Activated T-helper 2 cell treated with anti-CD3 and anti-CD28 coated beads, Interferon-gamma antibody, Interleukin-2, Interleukin-4, amounts not matched to agents 10 μg/mL and 5 μg/mL and 100 μg/mL, durations not matched to agents 14 hours and 24 hours and 36 hours (primary cell): ENCODE measurements at regions not wholly inside any gene's neighbourhood (a gene's known extent, or its start where the extent isn't known, plus 50 kb on each side); places are given as distances from the start of the nearest gene placed in this dataset.

Experiments used
- DNase-seq: peaks from one replicate; pipeline ENCODE4 v3.0.0; 2021; ENCODE audit warnings: low spot score
- H3K27ac Mint-ChIP-seq: one replicate; pipeline ENCODE4 v1.8.0; 2021; ENCODE audit warnings: mixed read lengths
- H3K27me3 Mint-ChIP-seq: one replicate; pipeline ENCODE4 v1.8.0; 2021; ENCODE audit warnings: low read depth, mixed read lengths
- H3K36me3 Mint-ChIP-seq: one replicate; pipeline ENCODE4 v1.8.0; 2021; ENCODE audit warnings: low read depth, mixed read lengths
- H3K4me1 Mint-ChIP-seq: one replicate; pipeline ENCODE4 v1.8.0; 2021; ENCODE audit warnings: low read depth, mixed read lengths
- H3K4me3 Mint-ChIP-seq: one replicate; pipeline ENCODE4 v1.8.0; 2021; ENCODE audit warnings: low read depth, mild to moderate bottlenecking, moderate library complexity, mixed read lengths
- H3K9me3 Mint-ChIP-seq: one replicate; pipeline ENCODE4 v1.8.0; 2021; ENCODE audit warnings: mixed read lengths
- intact Hi-C: fragments of 100-400 bp; cut with micrococcal nuclease; formaldehyde crosslinking; loops from one replicate; pipeline ENCODE4 v1.15.1; 2023

GRCh38 chr12:90854136-90854689, 100.8 kb downstream of the CCER1 start:
- intact Hi-C loops, result loop anchor here (10.0 kb wide), 1 partner anchor 1309 kb away; no protein-coding TSS in a partner anchor
- DNase-seq, result no peak
- H3K27me3 Mint-ChIP-seq, result no peaks in the 10 kb centered on the region
- H3K9me3 Mint-ChIP-seq, result no peaks in the 10 kb centered on the region
- no peaks in the 10 kb centered on the region for H3K36me3 Mint-ChIP-seq
- H3K4me3 Mint-ChIP-seq, result no peak overlapping the region
- H3K27ac Mint-ChIP-seq, result no peak overlapping the region
- no peaks in the 10 kb centered on the region for H3K4me1 Mint-ChIP-seq

DNA sequence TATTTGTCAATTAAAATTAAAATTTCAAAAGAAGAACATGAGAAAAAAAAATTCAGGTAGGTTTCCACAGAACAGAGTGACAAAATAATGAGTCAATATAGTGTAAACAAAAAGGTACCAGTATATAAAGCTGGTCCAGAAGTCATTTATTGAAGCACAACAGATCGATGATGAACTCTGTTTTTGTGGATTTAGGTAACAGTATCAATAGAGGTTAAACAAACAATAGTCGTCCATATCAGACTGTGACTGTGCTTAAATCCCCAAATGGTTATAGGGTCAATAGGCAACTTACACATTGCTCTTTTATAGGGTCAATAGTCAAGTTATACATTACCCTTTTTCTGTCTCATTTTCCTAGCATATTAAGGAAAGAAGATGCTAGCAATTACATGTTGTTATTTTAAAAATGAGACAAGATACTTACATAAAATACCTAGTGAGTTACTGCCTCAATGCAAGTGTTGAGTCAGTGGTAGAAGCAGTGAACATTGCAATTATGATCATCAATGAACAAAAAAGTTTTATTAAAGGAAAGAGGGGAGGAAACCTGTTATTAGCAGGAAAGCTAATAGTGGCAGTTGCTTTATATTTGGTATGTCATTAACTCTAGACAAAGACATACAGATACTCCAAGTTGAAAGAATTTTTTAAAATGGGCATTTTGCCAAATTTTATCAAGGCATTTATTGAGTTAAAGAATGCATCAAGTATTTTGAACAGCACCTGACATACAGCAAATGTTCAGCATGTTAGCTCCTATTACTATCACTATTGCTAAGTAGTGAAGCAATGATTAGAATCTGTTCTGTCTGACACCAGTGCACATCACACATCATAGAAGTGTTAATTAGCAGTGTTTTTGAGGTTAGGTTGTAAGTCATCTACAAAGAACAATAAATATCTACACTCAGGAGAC, 102.9 kb downstream of the CCER1 start:
- intact Hi-C loops, result loop anchor here (10.0 kb wide), 1 partner anchor 1307 kb away; no protein-coding TSS in a partner anchor
- Mint-ChIP-seq H3K27ac (no peak overlapping the region), H3K4me1 (no peaks in the 10 kb centered on the region), H3K36me3 (no peaks in the 10 kb centered on the region), H3K9me3 (no peaks in the 10 kb centered on the region), H3K4me3 (no peak overlapping the region), H3K27me3 (no peaks in the 10 kb centered on the region)
- no peak for DNase-seq

DNA sequence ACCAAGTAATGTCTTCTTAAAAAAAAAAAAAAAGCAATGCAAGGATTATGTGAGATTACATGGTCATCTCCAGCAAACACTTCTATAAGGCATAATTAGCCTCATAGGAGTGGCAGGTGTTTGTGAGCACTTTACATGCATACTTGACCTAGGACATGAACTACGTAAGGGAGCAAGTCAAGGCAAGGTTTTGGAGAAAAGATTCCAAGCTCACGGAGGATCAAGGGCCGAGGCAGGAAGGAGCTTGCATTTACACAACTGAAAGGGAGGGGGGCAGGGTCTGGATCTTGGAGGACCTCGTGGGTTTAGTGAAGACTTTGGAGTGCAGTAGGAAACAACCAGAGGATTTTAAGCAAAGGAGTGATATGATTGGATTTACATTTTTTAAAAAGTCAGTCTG, 112.5 kb downstream of the CCER1 start:
- Mint-ChIP-seq H3K27me3 (no peaks in the 10 kb centered on the region), H3K9me3 (no peaks in the 10 kb centered on the region), H3K4me3 (no peak overlapping the region), H3K36me3 (no peaks in the 10 kb centered on the region), H3K4me1 (no peaks in the 10 kb centered on the region), H3K27ac (no peak overlapping the region)
- intact Hi-C loops, result no loop called here
- DNase-seq, result no peak

GRCh38 chr12:90841336-90841735, 113.6 kb downstream of the CCER1 start:
- no peaks in the 10 kb centered on the region for H3K27me3 Mint-ChIP-seq
- no peak for DNase-seq
- H3K4me3 Mint-ChIP-seq, result no peak overlapping the region
- intact Hi-C loops, result no loop called here
- no peaks in the 10 kb centered on the region for H3K36me3 Mint-ChIP-seq
- no peaks in the 10 kb centered on the region for H3K9me3 Mint-ChIP-seq
- H3K27ac Mint-ChIP-seq, result no peak overlapping the region
- no peaks in the 10 kb centered on the region for H3K4me1 Mint-ChIP-seq

GRCh38 chr12:90839346-90839745, 115.6 kb downstream of the CCER1 start:
- Mint-ChIP-seq H3K36me3 (no peaks in the 10 kb centered on the region), H3K27me3 (no peaks in the 10 kb centered on the region), H3K9me3 (no peaks in the 10 kb centered on the region), H3K4me3 (no peak overlapping the region), H3K27ac (no peak overlapping the region), H3K4me1 (no peaks in the 10 kb centered on the region)
- DNase-seq, result no peak
- intact Hi-C loops, result no loop called here

- H3K9me3 Mint-ChIP-seq, result no peaks in the 10 kb centered on the region
- intact Hi-C loops, result no loop called here
- no peak overlapping the region for H3K4me3 Mint-ChIP-seq
- no peaks in the 10 kb centered on the region for H3K27me3 Mint-ChIP-seq
- no peaks in the 10 kb centered on the region for H3K4me1 Mint-ChIP-seq
- no peak for DNase-seq
- H3K27ac Mint-ChIP-seq, result no peak overlapping the region
- H3K36me3 Mint-ChIP-seq, result no peaks in the 10 kb centered on the region
Observed at GRCh38 chr12:90836689-90837088, 118.3 kb downstream of the CCER1 start.

DNA sequence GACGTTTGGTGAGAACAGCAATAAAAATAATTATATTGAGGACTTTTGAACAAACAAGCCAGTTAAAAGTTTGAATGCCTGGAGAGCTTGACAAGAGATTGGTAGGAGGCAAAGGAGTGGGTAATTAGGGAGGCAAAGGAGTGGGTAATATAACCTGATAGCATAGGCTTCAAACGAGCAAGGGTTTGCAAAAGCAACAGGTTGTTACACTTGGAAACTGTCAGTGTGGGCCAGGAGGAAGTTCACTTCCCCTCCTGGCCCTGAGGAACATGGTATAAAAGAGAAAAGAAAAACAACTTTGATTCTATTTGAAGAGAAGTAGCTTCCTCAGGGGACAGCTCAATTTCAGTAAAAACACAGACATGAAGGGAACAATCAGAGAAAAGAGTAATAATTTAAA, 121.7 kb downstream of the CCER1 start:
- Mint-ChIP-seq H3K36me3 (no peaks in the 10 kb centered on the region), H3K9me3 (no peaks in the 10 kb centered on the region), H3K27ac (no peak overlapping the region), H3K27me3 (no peaks in the 10 kb centered on the region), H3K4me3 (no peak overlapping the region), H3K4me1 (no peaks in the 10 kb centered on the region)
- intact Hi-C loops, result no loop called here
- DNase-seq, result no peak

DNA sequence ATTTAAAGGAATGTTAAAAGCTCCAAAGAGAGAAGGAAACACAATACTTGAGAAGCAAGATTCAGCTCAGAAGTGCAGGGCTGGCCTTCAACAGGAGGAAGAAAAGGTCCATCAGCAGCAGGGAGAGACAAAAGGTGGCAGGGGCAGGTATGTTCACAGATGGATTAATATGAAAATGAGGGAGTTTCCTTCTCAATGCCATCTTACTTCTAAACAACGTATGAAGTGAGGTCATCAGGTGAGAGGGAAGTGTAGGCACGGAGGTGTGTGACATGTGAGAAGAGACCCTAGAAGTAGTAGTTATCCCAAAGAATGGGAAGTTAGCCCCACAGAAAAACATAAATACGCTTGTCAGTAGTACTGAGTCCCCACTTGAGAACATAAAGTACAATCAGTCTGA, 122.5 kb downstream of the CCER1 start:
- H3K9me3 Mint-ChIP-seq, result no peaks in the 10 kb centered on the region
- no peak overlapping the region for H3K4me3 Mint-ChIP-seq
- H3K27me3 Mint-ChIP-seq, result no peaks in the 10 kb centered on the region
- no peak overlapping the region for H3K27ac Mint-ChIP-seq
- DNase-seq, result no peak
- no peaks in the 10 kb centered on the region for H3K4me1 Mint-ChIP-seq
- no peaks in the 10 kb centered on the region for H3K36me3 Mint-ChIP-seq
- intact Hi-C loops, result no loop called here

DNA sequence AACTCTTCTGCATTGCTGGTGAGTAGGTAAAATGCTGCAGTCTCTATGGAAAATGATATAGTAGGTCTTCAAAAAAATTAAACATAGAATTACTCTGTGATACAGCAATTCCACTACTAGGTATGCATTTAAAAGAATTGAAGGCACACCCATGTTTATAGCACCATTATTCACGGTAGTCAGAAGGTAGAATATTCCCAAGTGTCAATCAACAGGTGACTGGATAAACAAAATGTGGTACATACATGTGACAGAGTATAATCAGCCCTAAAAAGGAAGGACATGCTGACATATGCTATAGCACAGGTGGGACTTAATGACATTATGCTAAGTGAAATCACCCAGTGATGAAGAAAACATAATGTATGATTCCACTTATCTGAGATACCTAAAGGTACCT, 123.3 kb downstream of the CCER1 start:
- H3K9me3 Mint-ChIP-seq, result no peaks in the 10 kb centered on the region
- DNase-seq, result no peak
- no peaks in the 10 kb centered on the region for H3K4me1 Mint-ChIP-seq
- H3K4me3 Mint-ChIP-seq, result no peak overlapping the region
- no peaks in the 10 kb centered on the region for H3K36me3 Mint-ChIP-seq
- intact Hi-C loops, result no loop called here
- no peak overlapping the region for H3K27ac Mint-ChIP-seq
- no peaks in the 10 kb centered on the region for H3K27me3 Mint-ChIP-seq

- H3K9me3 Mint-ChIP-seq, result no peaks in the 10 kb centered on the region
- H3K4me3 Mint-ChIP-seq, result no peak overlapping the region
- no peak overlapping the region for H3K27ac Mint-ChIP-seq
- no peaks in the 10 kb centered on the region for H3K27me3 Mint-ChIP-seq
- no peak for DNase-seq
- no peaks in the 10 kb centered on the region for H3K4me1 Mint-ChIP-seq
- no peaks in the 10 kb centered on the region for H3K36me3 Mint-ChIP-seq
- intact Hi-C loops, result no loop called here
Observed at GRCh38 chr12:90829044-90829443, 125.9 kb downstream of the CCER1 start.

DNA sequence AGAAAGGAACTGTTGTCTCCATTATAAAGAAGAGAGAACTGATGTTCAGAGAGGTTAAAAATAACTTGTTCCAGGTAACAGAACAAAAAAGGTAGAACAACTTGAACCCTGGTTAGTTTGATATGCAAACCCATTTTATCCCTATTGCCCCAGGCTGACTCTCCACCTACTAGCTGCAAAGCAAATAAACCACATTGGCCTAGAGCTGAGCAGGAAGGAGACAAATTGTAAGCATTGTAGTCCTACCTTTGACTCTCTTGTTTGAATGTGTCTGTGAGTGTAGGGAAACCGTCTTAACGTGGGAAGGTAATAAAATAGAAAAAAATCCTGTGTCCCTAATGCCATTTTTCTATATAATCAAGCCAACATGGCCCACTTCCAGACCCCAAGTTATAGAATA, 126.4 kb downstream of the CCER1 start:
- no peak for DNase-seq
- Mint-ChIP-seq H3K27ac (no peak overlapping the region), H3K4me1 (no peaks in the 10 kb centered on the region), H3K4me3 (no peak overlapping the region), H3K9me3 (no peaks in the 10 kb centered on the region), H3K36me3 (no peaks in the 10 kb centered on the region), H3K27me3 (no peaks in the 10 kb centered on the region)
- intact Hi-C loops, result no loop called here

- no peak overlapping the region for H3K27ac Mint-ChIP-seq
- no peaks in the 10 kb centered on the region for H3K4me1 Mint-ChIP-seq
- H3K36me3 Mint-ChIP-seq, result no peaks in the 10 kb centered on the region
- no peaks in the 10 kb centered on the region for H3K9me3 Mint-ChIP-seq
- no peak overlapping the region for H3K4me3 Mint-ChIP-seq
- H3K27me3 Mint-ChIP-seq, result no peaks in the 10 kb centered on the region
- DNase-seq, result no peak
- intact Hi-C loops, result no loop called here
Observed at GRCh38 chr12:90827567-90827966, 127.4 kb downstream of the CCER1 start.

DNA sequence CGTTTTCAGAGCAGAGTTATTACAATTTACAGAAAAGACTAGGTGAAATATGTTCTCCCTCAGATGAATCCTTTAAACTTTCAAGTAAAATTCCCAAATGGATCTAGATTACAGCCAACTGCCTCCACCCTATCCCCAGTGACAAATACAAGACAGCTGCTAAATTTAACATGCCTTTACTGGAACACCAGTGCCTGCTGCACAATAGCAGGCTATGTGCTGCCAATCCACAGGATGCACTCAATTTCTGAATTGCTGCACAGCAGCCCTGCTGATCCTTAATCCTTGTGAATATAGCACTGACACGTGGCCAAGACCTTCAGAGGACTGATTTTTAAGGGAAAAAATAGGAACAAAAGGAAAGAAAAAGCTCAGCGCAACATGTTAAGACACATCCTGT, 128.9 kb downstream of the CCER1 start:
- intact Hi-C loops, result no loop called here
- Mint-ChIP-seq H3K4me3 (no peak overlapping the region), H3K27ac (no peak overlapping the region), H3K9me3 (no peaks in the 10 kb centered on the region), H3K27me3 (no peaks in the 10 kb centered on the region), H3K36me3 (no peaks in the 10 kb centered on the region), H3K4me1 (no peaks in the 10 kb centered on the region)
- DNase-seq, result no peak
